ENCODE measurements at regions not wholly inside any gene's neighbourhood (a gene's known extent, or its start where the extent isn't known, plus 50 kb on each side); places are given as distances from the start of the nearest gene placed in this dataset.

DNA sequence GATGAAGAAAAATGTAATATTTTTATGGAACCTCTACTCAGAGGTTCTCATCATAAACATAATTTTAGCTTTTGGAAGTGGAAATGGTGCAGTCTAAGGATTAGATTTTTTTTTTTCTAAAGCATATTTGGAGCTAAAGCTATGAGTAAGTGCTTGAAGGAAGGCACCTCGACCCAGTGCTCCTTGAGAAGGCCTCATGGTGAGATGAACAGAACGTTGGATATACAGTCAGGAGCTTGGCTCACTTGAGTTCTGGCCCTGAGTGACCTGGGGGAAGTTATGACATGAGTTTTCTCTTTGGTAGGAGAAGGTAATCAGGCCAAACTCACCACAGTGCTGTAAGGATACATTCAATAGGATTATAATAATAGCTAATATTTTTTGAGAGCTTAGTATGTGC lies 163.3 kb downstream of the JCAD start:
- TF ChIP-seq, protein P1, sequence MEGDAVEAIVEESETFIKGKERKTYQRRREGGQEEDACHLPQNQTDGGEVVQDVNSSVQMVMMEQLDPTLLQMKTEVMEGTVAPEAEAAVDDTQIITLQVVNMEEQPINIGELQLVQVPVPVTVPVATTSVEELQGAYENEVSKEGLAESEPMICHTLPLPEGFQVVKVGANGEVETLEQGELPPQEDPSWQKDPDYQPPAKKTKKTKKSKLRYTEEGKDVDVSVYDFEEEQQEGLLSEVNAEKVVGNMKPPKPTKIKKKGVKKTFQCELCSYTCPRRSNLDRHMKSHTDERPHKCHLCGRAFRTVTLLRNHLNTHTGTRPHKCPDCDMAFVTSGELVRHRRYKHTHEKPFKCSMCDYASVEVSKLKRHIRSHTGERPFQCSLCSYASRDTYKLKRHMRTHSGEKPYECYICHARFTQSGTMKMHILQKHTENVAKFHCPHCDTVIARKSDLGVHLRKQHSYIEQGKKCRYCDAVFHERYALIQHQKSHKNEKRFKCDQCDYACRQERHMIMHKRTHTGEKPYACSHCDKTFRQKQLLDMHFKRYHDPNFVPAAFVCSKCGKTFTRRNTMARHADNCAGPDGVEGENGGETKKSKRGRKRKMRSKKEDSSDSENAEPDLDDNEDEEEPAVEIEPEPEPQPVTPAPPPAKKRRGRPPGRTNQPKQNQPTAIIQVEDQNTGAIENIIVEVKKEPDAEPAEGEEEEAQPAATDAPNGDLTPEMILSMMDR (IDR thresholded peaks at IDR 0.05): no peak
- no peak for TF ChIP-seq POLR2A (IDR thresholded peaks at IDR 0.05)
